ENCODE measurements at regions not wholly inside any gene's neighbourhood (a gene's known extent, or its start where the extent isn't known, plus 50 kb on each side); places are given as distances from the start of the nearest gene placed in this dataset.

- TF ChIP-seq POLR2AphosphoS5 (IDR thresholded peaks at IDR 0.05; ENCODE audit: low read depth, low read length) (no peak), RFX5 (IDR thresholded peaks at IDR 0.05; ENCODE audit: borderline replicate concordance, low read depth, low read length) (no peak), JUND (IDR thresholded peaks at IDR 0.05; ENCODE audit: low read length) (no peak), CTCF (IDR thresholded peaks at IDR 0.05; ENCODE audit: control extremely low read depth in 1 of 3, insufficient read depth in 1 of 3, low read depth in 1 of 3, low read length in 3 of 3) (no peak), SIN3A (conservative IDR thresholded peaks at IDR 0.05 in 1 of 2, IDR thresholded peaks at IDR 0.05 in 1 of 2; ENCODE audit: low read depth in 1 of 2, low read length in 2 of 2) (no peak), MAX (IDR thresholded peaks at IDR 0.05) (no peak), CEBPB (IDR thresholded peaks at IDR 0.05; ENCODE audit: low read depth, low read length) (no peak), ZNF274 (IDR thresholded peaks at IDR 0.05; ENCODE audit: borderline replicate concordance, extremely low read depth, low read length) (no peak), POU5F1 (IDR thresholded peaks at IDR 0.05; ENCODE audit: low read depth, low read length) (no peak), NANOG (IDR thresholded peaks at IDR 0.05; ENCODE audit: insufficient read depth, low read depth, low read length, poor library complexity, severe bottlenecking) (no peak), EZH2 (IDR thresholded peaks at IDR 0.05; ENCODE audit: low read depth, low read length, severe bottlenecking) (no peak), POLR2A (IDR thresholded peaks at IDR 0.05; ENCODE audit: control extremely low read depth in 1 of 2, low read depth in 2 of 2, low read length in 2 of 2) (no peak), ASH2L (IDR thresholded peaks at IDR 0.05; ENCODE audit: low read length) (no peak)
These were observed 218.3 kb upstream of the ZC4H2 start for GRCh38 chrX:65194547-65194946.
